ENCODE measurements at regions not wholly inside any gene's neighbourhood (a gene's known extent, or its start where the extent isn't known, plus 50 kb on each side); places are given as distances from the start of the nearest gene placed in this dataset.

DNA sequence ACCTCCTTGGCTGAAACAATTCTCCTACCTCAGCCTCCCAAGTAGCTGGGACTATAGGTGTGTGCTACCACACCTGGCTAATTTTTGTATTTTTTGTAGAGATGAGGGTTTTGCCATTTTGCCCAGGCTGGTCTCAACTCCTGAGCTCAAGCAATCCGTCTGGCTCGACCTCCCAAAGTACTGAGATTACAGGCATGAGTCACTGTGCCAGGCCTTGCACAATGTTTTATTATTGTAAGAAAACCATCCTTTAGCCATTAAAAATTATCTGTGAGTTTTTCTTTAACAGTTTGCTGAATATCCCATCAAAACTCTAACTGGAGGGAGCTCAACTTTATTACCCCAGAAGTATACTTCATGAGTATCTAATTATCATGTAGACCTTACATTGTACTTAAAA, 900.3 kb downstream of the PCDH7 start:
- WGBS, 2 donors: 60 to 75% methylated on average over 2 of the region's 2 CpGs
- TF ChIP-seq, protein P1, sequence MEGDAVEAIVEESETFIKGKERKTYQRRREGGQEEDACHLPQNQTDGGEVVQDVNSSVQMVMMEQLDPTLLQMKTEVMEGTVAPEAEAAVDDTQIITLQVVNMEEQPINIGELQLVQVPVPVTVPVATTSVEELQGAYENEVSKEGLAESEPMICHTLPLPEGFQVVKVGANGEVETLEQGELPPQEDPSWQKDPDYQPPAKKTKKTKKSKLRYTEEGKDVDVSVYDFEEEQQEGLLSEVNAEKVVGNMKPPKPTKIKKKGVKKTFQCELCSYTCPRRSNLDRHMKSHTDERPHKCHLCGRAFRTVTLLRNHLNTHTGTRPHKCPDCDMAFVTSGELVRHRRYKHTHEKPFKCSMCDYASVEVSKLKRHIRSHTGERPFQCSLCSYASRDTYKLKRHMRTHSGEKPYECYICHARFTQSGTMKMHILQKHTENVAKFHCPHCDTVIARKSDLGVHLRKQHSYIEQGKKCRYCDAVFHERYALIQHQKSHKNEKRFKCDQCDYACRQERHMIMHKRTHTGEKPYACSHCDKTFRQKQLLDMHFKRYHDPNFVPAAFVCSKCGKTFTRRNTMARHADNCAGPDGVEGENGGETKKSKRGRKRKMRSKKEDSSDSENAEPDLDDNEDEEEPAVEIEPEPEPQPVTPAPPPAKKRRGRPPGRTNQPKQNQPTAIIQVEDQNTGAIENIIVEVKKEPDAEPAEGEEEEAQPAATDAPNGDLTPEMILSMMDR (IDR thresholded peaks at IDR 0.05): no peak
- no peak for DNase-seq

GRCh38 chr4:31645236-31645635, 925.1 kb downstream of the PCDH7 start:
- Histone ChIP-seq H3K4me1 (no peaks in the 10 kb centered on the region), H3K27me3 (no peaks in the 10 kb centered on the region), H3K27ac (no peak overlapping the region), H3K36me3 (no peaks in the 10 kb centered on the region), H3K4me3 (no peak overlapping the region), H3K9me3 (no peaks in the 10 kb centered on the region)
- DNase-seq (no peak), ATAC-seq (no peak)
- TF ChIP-seq, protein P1 (IDR thresholded peaks at IDR 0.05): no peak
- WGBS, 2 donors: 91 to 96% methylated on average over 4 of the region's 4 CpGs
- intact Hi-C loops (cut with DNase I): no loop called here

More for the DNA sequence above, 900.3 kb downstream of the PCDH7 start:
- Histone ChIP-seq H3K27me3 (no peaks in the 10 kb centered on the region), H3K9me3 (no peaks in the 10 kb centered on the region), H3K4me3 (no peak overlapping the region), H3K27ac (no peak overlapping the region), H3K36me3 (no peaks in the 10 kb centered on the region), H3K4me1 (no peaks in the 10 kb centered on the region)
- intact Hi-C loops (cut with DNase I): no loop called here
- ATAC-seq: no peak

DNA sequence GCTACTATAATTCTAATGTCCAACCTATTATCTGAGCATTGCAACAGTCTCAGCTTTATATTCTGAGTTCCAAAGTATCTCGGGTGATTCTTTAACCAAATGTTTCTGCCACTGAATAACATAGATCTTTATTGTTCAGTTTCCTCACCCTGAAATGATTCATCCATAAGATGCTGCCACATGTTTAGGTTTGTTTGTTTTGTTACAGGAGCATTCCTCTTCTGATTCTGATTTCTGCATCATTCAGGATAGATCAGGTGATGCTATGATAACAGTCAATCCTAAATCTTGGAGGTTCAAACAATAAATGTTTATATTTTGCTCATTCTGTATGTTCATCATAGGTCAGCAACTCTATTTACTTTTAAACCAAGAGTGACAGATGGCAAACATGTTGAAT, 927.6 kb downstream of the PCDH7 start:
- Histone ChIP-seq H3K4me1 (no peaks in the 10 kb centered on the region), H3K36me3 (no peaks in the 10 kb centered on the region), H3K27ac (no peak overlapping the region), H3K9me3 (peaks cover 0 to 3% (median 0%) of the 10 kb centered on the region in 11 donors), H3K4me3 (no peak overlapping the region), H3K27me3 (no peaks in the 10 kb centered on the region)
- no peak for ATAC-seq
- intact Hi-C loops (cut with DNase I): no loop called here
- no peak for DNase-seq
- TF ChIP-seq, protein P1 (IDR thresholded peaks at IDR 0.05): no peak
- whole genome bisulfite sequencing, 2 donors: 73 to 80% methylated on average over 1 of the region's 1 CpG

DNA sequence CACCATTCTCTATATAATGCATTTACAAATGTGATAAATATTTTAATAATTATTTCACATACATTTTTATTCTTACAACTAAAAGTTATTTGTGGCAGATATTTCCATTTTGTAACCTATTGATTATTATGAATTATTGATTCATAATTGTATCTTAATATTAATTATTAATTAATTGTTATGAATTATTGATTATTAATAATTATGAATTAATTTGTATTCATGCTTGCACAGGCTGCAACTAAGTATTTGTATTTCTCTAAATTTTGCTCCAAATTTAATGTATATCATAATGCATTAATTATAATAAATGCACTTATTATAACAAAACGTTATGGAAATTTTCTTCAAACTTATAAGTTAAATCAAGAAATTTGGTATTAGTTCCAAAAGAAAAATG, 929.7 kb downstream of the PCDH7 start:
- Histone ChIP-seq H3K4me3 (no peak overlapping the region), H3K36me3 (no peaks in the 10 kb centered on the region), H3K27me3 (no peaks in the 10 kb centered on the region), H3K27ac (no peak overlapping the region), H3K9me3 (peaks cover 0 to 9% (median 0%) of the 10 kb centered on the region in 11 donors), H3K4me1 (no peaks in the 10 kb centered on the region)
- intact Hi-C loops (cut with DNase I): no loop called here
- TF ChIP-seq, protein P1 (IDR thresholded peaks at IDR 0.05): no peak
- 43 to 49% methylated on average over 1 of the region's 1 CpG for WGBS, 2 donors
- DNase-seq (no peak), ATAC-seq (no peak)
